ENCODE measurements at regions not wholly inside any gene's neighbourhood (a gene's known extent, or its start where the extent isn't known, plus 50 kb on each side); places are given as distances from the start of the nearest gene placed in this dataset.

DNA sequence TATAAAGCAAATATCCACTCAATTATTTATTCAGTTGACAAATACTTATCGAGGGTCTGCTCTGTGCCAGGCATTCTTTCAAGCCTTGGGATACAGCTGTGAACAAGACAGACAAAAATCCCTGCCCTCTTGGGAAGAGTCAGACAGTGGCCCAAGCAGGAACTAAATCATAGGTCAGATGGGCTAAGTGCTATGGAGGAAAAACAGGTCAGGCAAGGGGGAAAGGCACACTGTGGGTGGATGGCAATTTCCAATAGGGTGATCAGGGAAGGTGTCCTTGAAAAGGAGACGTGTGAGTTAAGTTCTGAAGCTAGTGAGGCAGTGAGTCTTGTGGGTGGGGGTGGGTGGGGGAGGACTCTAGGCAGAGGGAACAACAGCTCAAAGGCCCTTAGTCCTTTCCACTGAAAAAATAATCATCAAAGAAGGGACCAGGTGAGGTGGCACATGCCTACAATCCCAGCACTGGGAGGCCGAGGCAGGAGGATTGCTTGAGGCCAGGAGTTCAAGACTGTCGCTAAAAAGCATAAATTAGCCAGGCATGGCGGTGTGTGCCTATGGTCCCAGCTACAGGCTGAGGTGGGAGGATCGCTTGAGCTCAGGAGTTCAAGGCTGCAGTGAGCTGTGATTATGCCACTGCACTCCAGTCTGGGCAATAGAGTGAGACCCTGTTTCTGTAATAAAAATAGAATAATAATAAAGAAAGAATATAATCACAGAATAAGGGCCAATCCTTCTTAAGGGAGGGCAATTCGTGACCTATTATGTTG lies 95.2 kb upstream of the CPEB4 start:
- POLR2A ChIA-PET = no interaction called here
- no peaks in the 10 kb centered on the region for H3K4me1 Mint-ChIP-seq

DNA sequence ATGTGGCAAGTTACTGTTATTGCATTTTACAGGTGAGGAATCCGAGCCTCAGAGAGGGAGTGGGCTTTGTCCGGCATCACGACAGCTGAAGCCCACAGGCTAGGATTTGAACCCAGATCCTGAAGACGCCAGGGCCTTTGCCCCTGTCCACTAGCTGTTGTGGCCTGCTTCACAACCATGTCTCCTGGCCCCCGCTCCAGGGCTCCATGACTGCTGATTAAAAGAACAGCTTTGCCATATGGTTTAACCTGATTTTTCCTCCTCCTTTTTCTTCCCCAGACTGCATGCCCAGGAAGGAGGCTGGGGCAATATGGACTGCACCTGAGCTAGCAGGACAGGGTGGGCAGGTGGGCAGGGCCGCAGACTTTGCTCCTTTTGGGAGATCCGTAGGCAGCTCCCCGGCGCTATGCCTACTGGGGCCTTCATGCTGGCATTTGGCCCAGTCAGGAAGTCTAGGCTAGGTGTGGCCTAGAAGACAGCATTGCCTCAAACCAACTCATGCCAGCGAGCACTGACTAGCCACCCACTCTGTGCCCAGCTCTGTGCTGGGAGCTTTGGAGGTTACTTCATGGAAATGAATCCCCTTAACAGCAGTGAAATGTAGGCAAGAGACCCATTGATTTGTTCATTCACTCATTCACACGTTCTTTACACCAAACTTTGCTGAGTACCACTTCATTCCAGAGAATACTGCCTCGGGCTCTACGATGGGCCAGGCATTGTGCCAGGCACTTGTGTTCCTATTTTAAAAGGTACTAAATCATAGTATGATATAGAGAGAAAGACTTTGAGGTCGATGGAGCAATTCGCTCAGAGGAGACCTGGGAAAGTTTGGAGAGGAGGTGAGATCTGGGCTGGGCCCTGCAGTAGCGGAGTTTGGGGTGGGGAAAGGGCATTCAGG lies 94.3 kb upstream of the CPEB4 start:
- no peak for DNase-seq
- POLR2A ChIA-PET = no interaction called here

More for the DNA sequence above, 95.2 kb upstream of the CPEB4 start:
- Mint-ChIP-seq H3K27ac (no peak overlapping the region), H3K27me3 (peaks cover 2% of the 10 kb centered on the region), H3K9me3 (no peaks in the 10 kb centered on the region), H3K4me3 (no peak overlapping the region), H3K36me3 (ENCODE audit: low read depth) (no peaks in the 10 kb centered on the region)
- CTCF ChIA-PET = no interaction called here
- no peak for DNase-seq

DNA sequence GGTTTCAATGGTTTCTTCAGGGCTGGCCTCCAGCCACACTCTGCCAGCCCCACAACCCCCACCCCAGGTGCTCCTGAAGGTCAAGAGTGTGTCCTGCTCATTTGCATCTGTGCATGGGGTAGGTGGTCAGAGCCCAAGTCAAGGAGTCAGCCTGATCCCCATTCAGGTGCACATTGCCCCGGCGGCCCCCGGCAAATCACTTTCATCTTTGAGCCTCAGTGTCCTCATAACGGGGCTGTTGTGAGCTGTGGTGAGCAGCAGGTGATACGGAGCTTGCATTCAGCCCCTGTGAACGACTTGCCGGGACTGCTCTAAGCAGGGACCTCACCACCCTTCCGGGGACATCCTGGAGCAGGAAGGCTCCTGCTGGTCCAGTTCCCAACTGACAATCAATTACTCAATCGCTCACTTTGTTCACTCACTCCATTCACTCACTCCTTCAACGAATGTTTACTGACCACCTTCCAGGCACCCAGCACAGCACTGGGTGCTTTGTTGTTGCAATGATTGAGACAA lies 93.2 kb upstream of the CPEB4 start:
- H3K9me3 Mint-ChIP-seq = no peaks in the 10 kb centered on the region
- no peak for DNase-seq
- H3K27me3 Mint-ChIP-seq = peaks cover 3% of the 10 kb centered on the region
- no peaks in the 10 kb centered on the region for H3K36me3 Mint-ChIP-seq (ENCODE audit: low read depth)
- CTCF ChIA-PET = interaction anchor here (1.7 kb wide), 1 partner anchor 11 kb away, joined by 6 read pairs; no protein-coding TSS in a partner anchor
- POLR2A ChIA-PET = no interaction called here
- no peak overlapping the region for H3K4me3 Mint-ChIP-seq
- H3K4me1 Mint-ChIP-seq = no peaks in the 10 kb centered on the region
- H3K27ac Mint-ChIP-seq = no peak overlapping the region

More for the DNA sequence above, 94.3 kb upstream of the CPEB4 start:
- Mint-ChIP-seq H3K4me1 (no peaks in the 10 kb centered on the region), H3K4me3 (no peak overlapping the region), H3K36me3 (ENCODE audit: low read depth) (no peaks in the 10 kb centered on the region), H3K27me3 (peaks cover 2% of the 10 kb centered on the region), H3K9me3 (no peaks in the 10 kb centered on the region), H3K27ac (no peak overlapping the region)
- CTCF ChIA-PET = no interaction called here

DNA sequence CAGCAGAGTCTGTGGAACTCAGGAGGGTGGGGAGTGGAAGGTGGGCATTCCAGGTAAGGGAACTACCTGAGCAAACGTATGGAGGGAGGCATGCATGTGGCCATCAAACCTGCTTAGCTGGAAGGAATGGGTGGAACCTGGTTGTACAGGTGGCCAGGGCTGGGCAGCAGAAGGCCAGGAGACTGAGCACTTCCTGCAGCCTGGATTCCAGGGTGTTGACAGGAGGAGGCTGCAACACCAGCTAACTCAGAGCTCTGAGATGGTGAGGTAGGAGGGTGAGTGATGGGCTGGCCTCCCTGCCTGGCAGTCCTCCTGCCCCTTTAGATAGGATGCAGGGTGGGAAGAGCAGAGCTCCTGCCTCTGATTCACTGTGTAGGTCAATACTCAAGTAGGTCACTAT lies 92.5 kb upstream of the CPEB4 start:
- POLR2A ChIA-PET = no interaction called here
- Mint-ChIP-seq H3K36me3 (ENCODE audit: low read depth) (no peaks in the 10 kb centered on the region), H3K4me3 (no peak overlapping the region), H3K27ac (no peak overlapping the region), H3K27me3 (peaks cover 3% of the 10 kb centered on the region), H3K9me3 (no peaks in the 10 kb centered on the region), H3K4me1 (no peaks in the 10 kb centered on the region)
- DNase-seq = no peak
- CTCF ChIA-PET = interaction anchor here (1.7 kb wide), 1 partner anchor 11 kb away, joined by 6 read pairs; no protein-coding TSS in a partner anchor

DNA sequence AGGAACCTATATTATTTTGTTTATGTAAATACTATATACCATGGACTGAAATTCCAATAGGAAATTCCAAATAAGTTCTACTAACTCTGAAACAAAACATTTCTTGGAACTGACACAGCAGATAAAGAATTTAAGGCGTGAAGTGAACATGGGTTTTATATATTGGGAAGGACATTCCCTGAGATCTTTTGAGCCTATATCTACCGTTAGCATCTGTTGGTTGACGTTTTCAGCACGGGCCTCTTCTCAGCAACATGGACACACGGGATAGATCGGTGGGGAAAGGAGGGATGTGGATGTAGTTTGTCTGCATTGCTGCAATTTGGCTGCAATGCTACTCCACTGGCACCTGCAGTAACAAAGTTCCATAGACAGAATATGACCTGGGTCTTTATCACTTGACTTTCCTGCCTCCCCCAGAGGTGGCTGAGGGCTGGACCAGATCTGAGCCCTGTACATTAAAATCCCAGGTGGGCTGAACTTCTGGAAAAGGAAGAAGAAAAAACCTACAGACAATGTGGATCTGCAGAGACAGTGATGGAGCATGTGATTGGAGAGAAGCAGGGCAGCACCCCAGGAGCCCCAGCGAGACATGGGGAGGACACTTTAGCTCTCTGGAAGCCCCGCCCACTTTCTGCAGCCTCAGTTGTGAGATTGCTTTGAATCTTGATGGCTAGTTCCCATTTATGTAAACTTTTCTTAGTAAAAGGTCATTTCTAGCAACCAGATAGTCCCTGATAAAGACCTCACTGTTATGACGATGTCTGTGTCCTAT lies 91.2 kb upstream of the CPEB4 start:
- POLR2A ChIA-PET = no interaction called here
- DNase-seq = no peak
- H3K27ac Mint-ChIP-seq = no peak overlapping the region
- H3K27me3 Mint-ChIP-seq = peaks cover 3% of the 10 kb centered on the region
- no peaks in the 10 kb centered on the region for H3K9me3 Mint-ChIP-seq
- no peak overlapping the region for H3K4me3 Mint-ChIP-seq
- H3K36me3 Mint-ChIP-seq (ENCODE audit: low read depth) = no peaks in the 10 kb centered on the region
- no peaks in the 10 kb centered on the region for H3K4me1 Mint-ChIP-seq
- CTCF ChIA-PET = interaction anchor here (0.6 to 1.7 kb wide), 2 partner anchors 13 to 47 kb away, joined by 3 to 6 read pairs; no protein-coding TSS in a partner anchor

DNA sequence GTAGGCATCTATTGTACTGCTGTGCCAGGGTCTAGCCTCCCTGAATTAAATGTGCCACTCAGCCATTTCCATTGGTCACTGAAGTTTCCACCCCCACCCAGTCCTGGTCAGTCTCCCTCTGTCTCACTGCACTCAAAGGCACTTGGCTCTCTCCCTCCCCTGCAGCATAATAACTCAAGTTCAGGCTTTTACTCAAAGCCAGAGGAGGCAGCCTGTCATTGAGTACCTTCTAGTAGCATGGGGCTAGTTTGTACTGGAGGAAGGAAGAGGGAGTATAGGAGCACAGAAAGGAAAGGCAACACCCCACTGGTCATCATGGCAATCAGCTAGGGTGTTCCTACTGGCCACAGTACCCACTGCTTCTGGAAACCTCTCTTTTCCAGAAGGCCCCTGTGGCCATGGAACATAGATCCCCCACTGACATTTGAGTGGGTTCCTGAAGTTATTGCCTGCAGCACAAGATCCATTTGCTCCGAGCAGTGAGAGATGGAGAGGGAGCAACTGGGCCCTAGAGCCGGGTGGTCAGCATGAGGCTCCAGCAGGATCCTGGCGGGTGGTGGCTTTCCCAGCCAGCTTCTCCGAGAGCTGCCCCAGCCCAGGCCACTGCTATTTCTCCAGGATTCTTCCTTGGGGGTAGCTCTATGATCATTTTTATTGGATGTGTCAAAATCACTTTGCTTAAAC lies 89.9 kb upstream of the CPEB4 start:
- H3K4me3 Mint-ChIP-seq = no peak overlapping the region
- no peak overlapping the region for H3K27ac Mint-ChIP-seq
- H3K36me3 Mint-ChIP-seq (ENCODE audit: low read depth) = no peaks in the 10 kb centered on the region
- ChIA-PET CTCF (no interaction called here), POLR2A (no interaction called here)
- DNase-seq = no peak
- no peaks in the 10 kb centered on the region for H3K4me1 Mint-ChIP-seq
- no peaks in the 10 kb centered on the region for H3K9me3 Mint-ChIP-seq
- H3K27me3 Mint-ChIP-seq = peaks cover 3% of the 10 kb centered on the region

DNA sequence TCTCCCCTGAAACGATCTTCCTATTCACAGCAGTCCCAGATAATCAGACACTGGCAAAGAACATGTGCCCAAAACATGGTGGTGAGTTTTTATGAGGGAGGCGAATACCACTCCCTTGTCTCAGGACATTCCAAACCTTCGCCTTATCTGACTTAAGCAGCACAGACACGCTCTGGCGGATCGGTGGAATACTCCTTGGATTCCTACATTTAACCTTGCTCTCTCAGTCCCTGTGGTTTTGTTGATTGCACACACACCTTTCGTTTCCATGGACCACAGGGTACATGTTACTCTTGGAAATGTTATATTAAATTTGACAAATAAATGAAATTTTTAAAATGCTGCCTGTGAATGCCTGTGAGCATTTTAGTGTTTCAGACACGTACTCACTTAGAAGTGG lies 87.8 kb upstream of the CPEB4 start:
- H3K27me3 Mint-ChIP-seq = peaks cover 3% of the 10 kb centered on the region
- H3K27ac Mint-ChIP-seq = no peak overlapping the region
- ChIA-PET CTCF (no interaction called here), POLR2A (no interaction called here)
- no peak overlapping the region for H3K4me3 Mint-ChIP-seq
- DNase-seq = no peak
- H3K9me3 Mint-ChIP-seq = no peaks in the 10 kb centered on the region
- no peaks in the 10 kb centered on the region for H3K4me1 Mint-ChIP-seq
- no peaks in the 10 kb centered on the region for H3K36me3 Mint-ChIP-seq (ENCODE audit: low read depth)

DNA sequence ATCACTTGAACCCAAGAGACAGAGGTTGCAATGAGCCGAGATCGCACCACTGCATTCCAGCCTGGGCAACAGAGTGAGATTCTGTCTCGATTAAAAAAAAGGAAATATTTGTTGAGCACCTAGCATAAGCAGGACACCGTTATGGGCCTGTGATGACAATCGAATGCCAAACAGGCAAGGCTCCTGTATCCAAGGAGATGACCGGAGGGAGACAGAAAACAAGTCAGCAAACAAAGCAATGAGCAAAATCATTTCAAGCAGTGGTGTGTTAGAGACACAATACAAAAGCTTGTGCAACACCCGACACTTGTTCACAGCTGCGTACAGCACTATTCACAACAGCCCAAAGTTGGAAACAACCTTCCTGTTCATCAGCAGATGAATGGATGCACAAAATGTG lies 87.1 kb upstream of the CPEB4 start:
- Mint-ChIP-seq H3K27me3 (peaks cover 3% of the 10 kb centered on the region), H3K9me3 (no peaks in the 10 kb centered on the region), H3K27ac (no peak overlapping the region), H3K4me1 (no peaks in the 10 kb centered on the region), H3K36me3 (ENCODE audit: low read depth) (no peaks in the 10 kb centered on the region), H3K4me3 (no peak overlapping the region)
- DNase-seq = no peak
- POLR2A ChIA-PET = no interaction called here
- CTCF ChIA-PET = interaction anchor here (0.7 kb wide), 1 partner anchor 15 kb away, joined by 3 read pairs; no protein-coding TSS in a partner anchor

DNA sequence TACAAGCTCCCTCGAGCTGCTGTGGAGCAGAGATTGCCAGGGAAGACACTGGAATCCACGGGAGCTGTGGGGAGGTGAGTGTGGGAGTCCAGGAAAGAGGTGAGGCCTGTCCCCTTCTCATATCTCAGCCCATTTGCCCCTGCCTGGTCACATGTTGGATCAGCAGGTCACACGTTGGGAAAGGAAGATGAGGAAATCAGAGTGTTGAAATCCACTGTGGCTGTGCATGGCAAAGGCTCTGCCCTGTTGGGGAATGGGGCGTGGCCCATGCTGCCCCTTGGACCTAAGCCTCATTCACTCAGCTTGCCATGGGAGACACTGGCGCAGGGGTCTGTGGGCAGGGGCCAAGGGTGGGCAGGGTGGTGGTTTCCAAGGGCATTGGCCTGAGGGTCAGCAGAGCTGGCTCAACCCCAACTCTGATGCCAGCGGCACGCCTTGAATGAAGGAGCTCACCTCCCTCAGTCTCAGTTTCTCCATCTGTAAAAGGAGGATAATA lies 85.4 kb upstream of the CPEB4 start:
- H3K36me3 Mint-ChIP-seq (ENCODE audit: low read depth) = no peaks in the 10 kb centered on the region

DNA sequence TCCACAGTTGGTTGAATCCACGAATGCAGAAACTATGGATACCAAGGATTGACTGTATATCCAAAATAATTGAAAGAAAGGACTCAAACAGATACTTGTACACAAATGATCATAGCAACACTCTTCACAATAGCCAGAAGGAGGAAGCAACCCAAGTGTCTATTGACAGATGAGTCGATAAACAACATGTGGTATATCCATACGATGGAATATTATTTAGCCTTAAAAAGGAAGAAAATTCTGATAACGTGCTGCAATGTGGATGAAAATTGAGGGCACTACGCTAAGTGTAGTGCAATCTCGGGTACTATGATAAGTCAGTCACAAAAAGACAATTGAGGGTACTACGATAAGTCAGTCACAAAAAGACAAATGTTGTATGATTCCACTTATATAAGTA lies 83.6 kb upstream of the CPEB4 start:
- Mint-ChIP-seq H3K9me3 (no peaks in the 10 kb centered on the region), H3K27ac (no peak overlapping the region), H3K27me3 (no peaks in the 10 kb centered on the region), H3K4me3 (no peak overlapping the region), H3K36me3 (ENCODE audit: low read depth) (no peaks in the 10 kb centered on the region), H3K4me1 (no peaks in the 10 kb centered on the region)
- CTCF ChIA-PET = no interaction called here
- DNase-seq = no peak
- POLR2A ChIA-PET = interaction anchor here (0.6 kb wide), 1 partner anchor 47 kb away, joined by 10 read pairs; no protein-coding TSS in a partner anchor

More for the DNA sequence above, 85.4 kb upstream of the CPEB4 start:
- peaks cover 2% of the 10 kb centered on the region for H3K27me3 Mint-ChIP-seq
- H3K27ac Mint-ChIP-seq = no peak overlapping the region
- POLR2A ChIA-PET = no interaction called here
- DNase-seq = no peak
- CTCF ChIA-PET = no interaction called here
- H3K4me3 Mint-ChIP-seq = no peak overlapping the region
- no peaks in the 10 kb centered on the region for H3K9me3 Mint-ChIP-seq
- no peaks in the 10 kb centered on the region for H3K4me1 Mint-ChIP-seq

DNA sequence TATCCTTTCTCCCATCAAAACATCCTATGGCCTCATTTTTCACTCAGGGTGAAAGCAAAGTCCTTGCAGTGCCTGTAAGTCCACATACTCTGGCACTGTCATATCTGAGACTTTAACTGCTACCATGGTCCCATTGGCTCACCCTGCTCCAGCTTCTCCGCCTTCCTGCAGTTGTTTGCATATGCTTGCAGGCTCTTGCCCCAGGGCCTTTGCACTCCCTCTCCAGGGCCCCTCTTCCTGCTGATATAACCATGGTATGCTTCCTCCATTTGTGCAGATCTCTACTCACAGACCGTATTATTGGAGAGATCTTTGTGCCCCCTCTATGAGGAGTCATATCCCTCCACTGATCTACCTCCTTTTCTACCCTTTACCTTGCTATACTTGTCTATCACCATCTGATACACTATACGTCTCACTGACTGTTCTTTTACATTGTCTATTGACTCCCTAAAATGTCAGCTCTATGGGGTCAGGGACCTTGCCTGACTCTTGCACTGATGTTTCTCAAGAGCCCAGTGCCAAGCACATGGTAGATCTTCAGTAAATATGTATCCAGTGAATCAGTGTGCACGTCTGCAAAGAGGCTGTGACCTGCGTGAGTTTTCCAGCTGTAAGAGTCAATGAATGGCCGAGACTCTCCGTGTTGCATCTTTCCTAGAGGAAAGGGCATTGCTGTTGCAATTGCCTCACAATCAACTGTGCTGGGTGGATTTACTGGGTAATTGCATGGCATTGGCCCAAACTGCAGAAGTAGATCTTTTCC lies 81.7 kb upstream of the CPEB4 start:
- Mint-ChIP-seq H3K4me3 (no peak overlapping the region), H3K27me3 (no peaks in the 10 kb centered on the region), H3K36me3 (ENCODE audit: low read depth) (no peaks in the 10 kb centered on the region), H3K4me1 (no peaks in the 10 kb centered on the region), H3K9me3 (peaks cover 2% of the 10 kb centered on the region), H3K27ac (no peak overlapping the region)
- DNase-seq = no peak
- ChIA-PET POLR2A (no interaction called here), CTCF (no interaction called here)
